ENCODE measurements at regions not wholly inside any gene's neighbourhood (a gene's known extent, or its start where the extent isn't known, plus 50 kb on each side); places are given as distances from the start of the nearest gene placed in this dataset.

DNA sequence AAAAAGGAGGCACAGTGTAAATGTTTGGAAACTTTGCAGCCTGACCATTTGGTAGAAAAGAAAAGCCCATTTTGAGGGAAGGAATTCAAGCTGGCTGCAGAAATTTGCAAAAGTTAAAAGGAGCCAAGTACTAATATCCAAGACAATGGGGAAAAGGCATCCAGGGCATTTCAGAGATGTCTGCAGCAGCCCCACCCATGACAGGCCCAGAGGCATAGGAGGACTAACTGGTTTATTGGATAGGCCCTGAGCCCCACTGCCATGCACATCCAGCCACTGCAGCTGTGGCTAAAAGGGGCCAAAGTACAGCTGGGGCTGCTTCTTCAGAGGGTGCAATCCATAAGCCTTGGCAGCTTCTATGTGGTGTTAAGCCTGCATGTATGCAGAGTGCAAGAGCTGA lies 104.9 kb downstream of the HS3ST1 start:
- CTCF ChIA-PET (ENCODE audit: partially characterized antibody): no interaction called here
- TF ChIP-seq MAFK (IDR thresholded peaks at IDR 0.05; ENCODE audit: low read depth, low read length): no peak
- TF ChIP-seq SIX5 (IDR thresholded peaks at IDR 0.05; ENCODE audit: low read depth, low read length): no peak
- TF ChIP-seq TBP (IDR thresholded peaks at IDR 0.05; ENCODE audit: low read depth, low read length): no peak
- TF ChIP-seq, protein P1, sequence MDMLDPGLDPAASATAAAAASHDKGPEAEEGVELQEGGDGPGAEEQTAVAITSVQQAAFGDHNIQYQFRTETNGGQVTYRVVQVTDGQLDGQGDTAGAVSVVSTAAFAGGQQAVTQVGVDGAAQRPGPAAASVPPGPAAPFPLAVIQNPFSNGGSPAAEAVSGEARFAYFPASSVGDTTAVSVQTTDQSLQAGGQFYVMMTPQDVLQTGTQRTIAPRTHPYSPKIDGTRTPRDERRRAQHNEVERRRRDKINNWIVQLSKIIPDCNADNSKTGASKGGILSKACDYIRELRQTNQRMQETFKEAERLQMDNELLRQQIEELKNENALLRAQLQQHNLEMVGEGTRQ (IDR thresholded peaks at IDR 0.05; ENCODE audit: low read length): no peak
- TF ChIP-seq ZNF274 (IDR thresholded peaks at IDR 0.05; ENCODE audit: borderline replicate concordance, extremely low read depth, low read length): no peak

More for the DNA sequence above, 104.9 kb downstream of the HS3ST1 start:
- no peaks in the 10 kb centered on the region for H3K79me1 ChIP-seq (ENCODE audit: low read depth, low read length)
- no peak overlapping the region for H2AFZ ChIP-seq (ENCODE audit: low read length)
- H2BK20ac ChIP-seq (ENCODE audit: low read length): no peak overlapping the region
- no peak overlapping the region for H2BK120ac ChIP-seq (replicated peaks; ENCODE audit: low read depth, low read length)
- H4K91ac ChIP-seq (replicated peaks; ENCODE audit: insufficient read length, low read length): no peak overlapping the region
- H3K27ac ChIP-seq (ENCODE audit: low read depth, low read length): no peak overlapping the region
- no peak overlapping the region for H3K14ac ChIP-seq (ENCODE audit: insufficient read length)
- H3K4ac ChIP-seq (replicated peaks; ENCODE audit: insufficient read length, low read depth, low read length): no peak overlapping the region
- peaks cover 26 to 27% of the 10 kb centered on the region in 2 experiments for H3K9me3 ChIP-seq (ENCODE audit: insufficient read depth in 2 of 2, low read depth in 1 of 2, low read length in 1 of 2)
- H3K4me2 ChIP-seq (ENCODE audit: insufficient read depth in 1 of 2, low read depth in 2 of 2, low read length in 2 of 2): no peak overlapping the region
- no peak overlapping the region for H3K9ac ChIP-seq (replicated peaks in 1 of 4; ENCODE audit: extremely low read depth in 1 of 4, low read depth in 3 of 4, low read length in 3 of 4)
- H2BK15ac ChIP-seq (ENCODE audit: low read length): no peak overlapping the region
- POLR2A ChIA-PET (ENCODE audit: partially characterized antibody): no interaction called here
- no peak overlapping the region for H3K23ac ChIP-seq (ENCODE audit: insufficient read length)
- 0 out of 8 replicates have a peak, but pooled peaks cover 0 to 2% (median 0%) of the 10 kb centered on the region in 4 experiments for H3K36me3 ChIP-seq (ENCODE audit: control insufficient read depth in 2 of 4, insufficient read depth in 4 of 4, low read length in 3 of 4)
- H4K8ac ChIP-seq (ENCODE audit: extremely low read depth, insufficient read depth, low read length): no peak overlapping the region
- no peak overlapping the region for H2BK12ac ChIP-seq (ENCODE audit: low read depth, low read length)
- H3K56ac ChIP-seq (replicated peaks; ENCODE audit: insufficient read length, low read depth, low read length): no peak overlapping the region
- no peak for FAIRE-seq
- H2AK5ac ChIP-seq (ENCODE audit: low read depth, low read length): no peak overlapping the region
- H3K23me2 ChIP-seq (ENCODE audit: low read depth, low read length): no peaks in the 10 kb centered on the region
- H4K5ac ChIP-seq (ENCODE audit: insufficient read length, low read depth, low read length): no peak overlapping the region
- no peaks in the 10 kb centered on the region for H3K79me2 ChIP-seq (ENCODE audit: control insufficient read depth in 1 of 2, insufficient read depth in 2 of 2, low read length in 2 of 2)
- no peaks in the 10 kb centered on the region for H3K27me3 ChIP-seq (replicated peaks in 1 of 4; ENCODE audit: control insufficient read depth in 3 of 4, extremely low read depth in 1 of 4, insufficient read depth in 3 of 4, low read length in 3 of 4)
- H3K4me3 ChIP-seq (ENCODE audit: extremely low read depth in 1 of 4, insufficient read depth in 2 of 4, low read depth in 3 of 4, low read length in 4 of 4): no peak overlapping the region
- H4K20me1 ChIP-seq (replicated peaks in 1 of 2; ENCODE audit: control insufficient read depth in 1 of 2, insufficient read depth in 2 of 2, low read length in 2 of 2): no peaks in the 10 kb centered on the region
- no peak overlapping the region for H2BK5ac ChIP-seq (ENCODE audit: low read depth, low read length)
- H3K4me1 ChIP-seq (replicated peaks in 1 of 4; ENCODE audit: control insufficient read depth in 3 of 4, insufficient read depth in 4 of 4, low read length in 3 of 4): no peaks in the 10 kb centered on the region
- DNase-seq (ENCODE audit: low read depth in 1 of 2, low spot score in 2 of 2): no peak
- H3K18ac ChIP-seq (ENCODE audit: extremely low read depth, low read length): no peak overlapping the region

Measured in H1 (cell line).